Epithelial cell of proximal tubule (primary cell): ENCODE measurements at regions not wholly inside any gene's neighbourhood (a gene's known extent, or its start where the extent isn't known, plus 50 kb on each side); places are given as distances from the start of the nearest gene placed in this dataset.
A peak's percentile ranks its signal among the peaks of the same experiment; 100 is the strongest.

Source experiments
- DNase-seq: peaks from one replicate; pipeline ENCODE4 v3.0.0-alpha.2; 2011; ENCODE audit warnings: low read depth
- H3K4me3 ChIP-seq: 2 replicates; pipeline ENCODE4 v1.5.1; 2011; ENCODE audit warnings: low read depth, mild to moderate bottlenecking, low read length
- TF ChIP-seq, protein P1 (sequence below): conservative IDR thresholded peaks from 2 replicates; pipeline ENCODE4 v1.5.1; 2012; ENCODE audit warnings: low read depth, mild to moderate bottlenecking, low read length

DNA sequence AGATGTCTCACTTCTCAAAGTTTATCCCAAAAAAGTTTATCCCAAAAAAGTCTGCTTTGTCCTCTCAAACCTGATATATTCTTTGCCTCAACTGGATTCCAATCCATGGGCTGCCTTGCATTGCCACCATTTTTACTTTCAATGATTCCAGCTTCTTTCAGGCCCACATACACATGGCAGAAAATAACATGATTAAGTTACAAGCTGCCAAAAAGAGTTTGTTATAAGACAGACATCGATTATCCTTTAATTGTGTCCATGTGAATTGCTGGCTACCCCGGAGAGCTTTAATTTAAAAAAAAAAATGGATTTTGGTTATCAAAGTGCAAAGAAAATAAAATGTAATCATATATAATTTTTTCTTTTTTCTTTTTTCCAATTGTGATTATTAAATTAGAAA, 819.6 kb upstream of the SORCS1 start:
- TF ChIP-seq, protein P1, sequence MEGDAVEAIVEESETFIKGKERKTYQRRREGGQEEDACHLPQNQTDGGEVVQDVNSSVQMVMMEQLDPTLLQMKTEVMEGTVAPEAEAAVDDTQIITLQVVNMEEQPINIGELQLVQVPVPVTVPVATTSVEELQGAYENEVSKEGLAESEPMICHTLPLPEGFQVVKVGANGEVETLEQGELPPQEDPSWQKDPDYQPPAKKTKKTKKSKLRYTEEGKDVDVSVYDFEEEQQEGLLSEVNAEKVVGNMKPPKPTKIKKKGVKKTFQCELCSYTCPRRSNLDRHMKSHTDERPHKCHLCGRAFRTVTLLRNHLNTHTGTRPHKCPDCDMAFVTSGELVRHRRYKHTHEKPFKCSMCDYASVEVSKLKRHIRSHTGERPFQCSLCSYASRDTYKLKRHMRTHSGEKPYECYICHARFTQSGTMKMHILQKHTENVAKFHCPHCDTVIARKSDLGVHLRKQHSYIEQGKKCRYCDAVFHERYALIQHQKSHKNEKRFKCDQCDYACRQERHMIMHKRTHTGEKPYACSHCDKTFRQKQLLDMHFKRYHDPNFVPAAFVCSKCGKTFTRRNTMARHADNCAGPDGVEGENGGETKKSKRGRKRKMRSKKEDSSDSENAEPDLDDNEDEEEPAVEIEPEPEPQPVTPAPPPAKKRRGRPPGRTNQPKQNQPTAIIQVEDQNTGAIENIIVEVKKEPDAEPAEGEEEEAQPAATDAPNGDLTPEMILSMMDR = no peak
- no peak overlapping the region for H3K4me3 ChIP-seq
- no peak for DNase-seq

DNA sequence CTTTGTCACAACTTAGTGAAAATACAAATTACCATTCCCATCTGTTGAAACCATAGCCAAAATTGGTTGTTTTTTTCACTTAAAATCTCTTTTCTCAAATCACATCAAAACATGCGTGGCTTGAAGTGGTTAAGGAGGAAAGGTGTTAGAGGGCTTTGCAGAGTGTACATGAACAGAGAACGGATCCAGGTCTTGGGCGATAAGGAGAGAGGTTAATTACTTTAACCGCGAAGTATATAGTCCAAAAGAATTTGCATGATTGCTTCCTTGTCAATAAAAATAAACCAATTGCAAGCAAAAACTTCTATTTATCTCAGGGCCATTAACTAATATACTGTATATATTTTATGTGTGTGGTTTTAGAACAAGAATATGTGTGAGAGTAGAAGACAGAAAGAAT, 813.9 kb upstream of the SORCS1 start:
- no peak overlapping the region for H3K4me3 ChIP-seq
- TF ChIP-seq, protein P1 = no peak
- no peak for DNase-seq

DNA sequence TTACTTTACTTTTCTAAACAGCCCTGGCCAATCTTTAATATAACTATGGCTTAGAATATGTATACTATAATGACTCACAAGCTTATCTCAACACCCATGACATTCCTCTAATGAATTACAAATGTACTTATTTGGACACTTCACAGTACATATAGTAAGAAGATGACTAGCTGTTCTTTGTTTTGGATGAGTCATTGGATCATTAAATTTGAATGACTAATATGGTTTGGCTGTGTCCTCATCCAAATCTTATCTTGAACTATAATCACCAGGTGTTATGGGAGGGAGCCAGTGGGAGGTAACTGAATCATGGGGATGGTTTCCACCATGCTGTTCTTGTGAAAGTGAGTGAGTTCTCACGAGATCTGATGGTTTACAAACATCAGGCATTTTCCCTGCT, 807.5 kb upstream of the SORCS1 start:
- DNase-seq = peak; percentile 0
- no peak overlapping the region for H3K4me3 ChIP-seq
- TF ChIP-seq, protein P1 = no peak

DNA sequence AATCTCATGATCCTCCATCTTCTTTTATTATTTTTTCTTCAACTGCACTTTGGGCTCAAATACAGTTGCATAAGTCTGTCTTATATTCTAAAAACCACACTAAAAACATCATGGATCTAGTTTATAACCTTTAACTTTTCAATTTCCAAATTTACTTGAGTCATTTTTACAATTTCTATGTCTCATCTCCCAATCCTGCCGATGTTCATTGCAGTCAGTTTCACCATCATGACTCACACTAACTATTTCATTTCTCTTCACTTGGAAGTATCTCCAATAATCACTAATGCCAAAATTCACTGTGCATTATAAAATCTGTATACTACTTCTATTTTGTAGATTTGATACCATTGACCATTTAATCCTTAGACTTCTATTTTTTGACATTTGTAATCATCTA, 806.9 kb upstream of the SORCS1 start:
- no peak overlapping the region for H3K4me3 ChIP-seq
- TF ChIP-seq, protein P1 = no peak
- no peak for DNase-seq

DNA sequence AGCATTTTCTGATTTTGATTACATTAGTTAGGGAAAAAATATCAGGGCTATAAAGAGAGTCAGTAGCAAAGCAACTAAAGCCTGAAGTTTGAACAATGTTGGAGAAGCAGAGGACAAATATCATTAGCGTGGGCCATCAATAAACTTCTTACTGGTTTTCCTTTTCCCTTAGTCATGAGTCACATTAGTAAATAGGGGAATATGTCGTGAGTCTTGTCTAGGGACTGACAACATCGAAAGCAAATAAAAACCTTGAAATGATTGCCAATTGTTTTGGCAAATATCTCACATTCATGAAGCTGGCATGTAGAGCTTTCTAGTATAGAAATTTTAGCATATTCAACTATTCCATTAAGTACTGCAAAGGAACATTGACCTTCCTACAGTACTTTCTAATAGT, 806.0 kb upstream of the SORCS1 start:
- no peak for DNase-seq
- H3K4me3 ChIP-seq = no peak overlapping the region
- TF ChIP-seq, protein P1 = no peak

DNA sequence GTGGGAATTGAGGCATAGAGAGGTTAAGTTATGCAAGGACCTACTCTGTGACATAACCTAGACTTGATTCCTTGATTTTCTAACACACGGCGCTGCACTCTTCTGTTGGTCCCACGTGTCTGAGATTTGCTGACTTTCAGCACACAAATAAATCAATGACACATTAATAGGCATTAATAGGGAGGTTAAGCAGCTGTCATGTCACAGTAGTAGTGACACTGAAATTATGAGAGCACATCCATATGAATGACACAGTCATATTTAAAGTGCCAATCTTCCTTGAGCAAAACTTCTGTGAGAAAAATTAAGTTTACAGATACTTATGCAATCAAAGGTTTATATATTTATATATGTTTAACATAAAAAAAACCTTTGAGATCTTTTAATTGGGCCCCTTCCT, 805.4 kb upstream of the SORCS1 start:
- DNase-seq = no peak
- TF ChIP-seq, protein P1 = no peak
- H3K4me3 ChIP-seq = no peak overlapping the region

DNA sequence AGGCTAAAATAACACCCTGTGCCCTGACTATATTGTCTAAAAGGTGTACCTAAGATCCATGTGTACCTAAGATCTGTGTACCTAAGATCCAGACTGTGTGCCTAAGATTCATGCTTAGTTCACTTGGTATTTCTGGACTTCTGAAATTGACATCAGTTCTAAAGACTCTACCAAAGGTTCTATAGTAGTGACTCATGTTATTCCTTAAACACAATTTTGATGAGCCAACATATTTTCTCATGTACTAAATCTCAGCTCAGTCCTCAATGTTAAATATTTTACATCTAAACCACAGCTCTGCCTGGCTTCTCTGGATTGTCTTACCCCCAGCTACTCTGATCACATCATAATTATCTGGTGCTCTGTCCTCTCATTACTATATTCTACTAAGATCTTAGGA, 802.3 kb upstream of the SORCS1 start:
- no peak for DNase-seq

More for the DNA sequence above, 802.3 kb upstream of the SORCS1 start:
- no peak overlapping the region for H3K4me3 ChIP-seq
- TF ChIP-seq, protein P1 = no peak
